MM.1S (cell line): ENCODE measurements at regions not wholly inside any gene's neighbourhood (a gene's known extent, or its start where the extent isn't known, plus 50 kb on each side); places are given as distances from the start of the nearest gene placed in this dataset.

Experiments used
- DNase-seq: peaks from one replicate; pipeline ENCODE4 v3.0.0-alpha.2; 2015
- H2AFZ ChIP-seq: fragments of 300-600 bp; sonication (generic); 2 replicates; pipeline ENCODE4 v1.6.0; 2016; ENCODE audit warnings: antibody characterized with exemption, low read length
- H3F3A ChIP-seq: fragments of 300-600 bp; sonication (generic); 2 replicates; pipeline ENCODE4 v1.6.1; 2016; ENCODE audit warnings: mild to moderate bottlenecking, antibody characterized with exemption, low read length, moderate library complexity, mixed read lengths; ENCODE audit not compliant: insufficient read depth
- H3K27ac ChIP-seq: fragments of 300-600 bp; sonication (generic); 2 replicates; pipeline ENCODE4 v1.5.1; 2016; ENCODE audit warnings: mild to moderate bottlenecking, low read length
- H3K27me3 ChIP-seq: fragments of 300-600 bp; sonication (generic); replicated peaks from 2 replicates; pipeline ENCODE4 v1.6.0; 2016; ENCODE audit warnings: low read length; ENCODE audit not compliant: insufficient read depth
- H3K36me3 ChIP-seq: fragments of 300-600 bp; sonication (generic); replicated peaks from 2 replicates; pipeline ENCODE4 v1.6.1; 2016; ENCODE audit warnings: mild to moderate bottlenecking, low read length, mixed read lengths; ENCODE audit not compliant: insufficient read depth
- H3K4me1 ChIP-seq: fragments of 300-600 bp; sonication (generic); 2 replicates; pipeline ENCODE4 v1.6.1; 2016; ENCODE audit warnings: low read length, mixed read lengths
- H3K4me2 ChIP-seq: fragments of 300-600 bp; sonication (generic); 2 replicates; pipeline ENCODE4 v1.6.0; 2016; ENCODE audit warnings: low read depth, low read length
- H3K4me3 ChIP-seq: fragments of 300-600 bp; sonication (generic); 2 replicates; pipeline ENCODE4 v1.5.1; 2016; ENCODE audit warnings: low read length, mixed read lengths
- H3K79me2 ChIP-seq: fragments of 300-600 bp; sonication (generic); 2 replicates; pipeline ENCODE4 v1.6.1; 2016; ENCODE audit warnings: mixed run types, low read length, mixed read lengths
- H3K9ac ChIP-seq: fragments of 300-600 bp; sonication (generic); 2 replicates; pipeline ENCODE4 v1.6.1; 2016; ENCODE audit warnings: low read length, mixed read lengths
- H3K9me2 ChIP-seq: fragments of 300-600 bp; sonication (generic); replicated peaks from 2 replicates; pipeline ENCODE4 v1.6.1; 2016; ENCODE audit warnings: mild to moderate bottlenecking, low read length, mixed read lengths; ENCODE audit not compliant: insufficient read depth
- H3K9me3 ChIP-seq: fragments of 300-600 bp; sonication (generic); replicated peaks from 2 replicates; pipeline ENCODE4 v1.6.1; 2016; ENCODE audit warnings: mild to moderate bottlenecking, low read length, mixed read lengths; ENCODE audit not compliant: insufficient read depth
- H4K20me1 ChIP-seq: fragments of 300-600 bp; sonication (generic); 2 replicates; pipeline ENCODE4 v1.6.1; 2016; ENCODE audit warnings: mild to moderate bottlenecking, low read length, moderate library complexity, mixed read lengths; ENCODE audit not compliant: insufficient read depth
- CTCF ChIP-seq: fragments of 300-600 bp; sonication (generic); IDR thresholded peaks from 2 replicates; pipeline ENCODE4 v1.5.1; 2016; ENCODE audit warnings: antibody characterized with exemption, low read length, mixed read lengths
- EZH2 ChIP-seq: fragments of 300-600 bp; sonication (generic); optimal IDR thresholded peaks from 2 replicates; pipeline ENCODE3; 2017; ENCODE audit warnings: low read depth, mild to moderate bottlenecking, antibody characterized with exemption, low read length, mixed read lengths
- EZH2phosphoT487 ChIP-seq: fragments of 300-600 bp; sonication (generic); IDR thresholded peaks from 2 replicates; pipeline ENCODE4 v1.6.1; 2018; ENCODE audit warnings: antibody characterized with exemption, low read length

DNA sequence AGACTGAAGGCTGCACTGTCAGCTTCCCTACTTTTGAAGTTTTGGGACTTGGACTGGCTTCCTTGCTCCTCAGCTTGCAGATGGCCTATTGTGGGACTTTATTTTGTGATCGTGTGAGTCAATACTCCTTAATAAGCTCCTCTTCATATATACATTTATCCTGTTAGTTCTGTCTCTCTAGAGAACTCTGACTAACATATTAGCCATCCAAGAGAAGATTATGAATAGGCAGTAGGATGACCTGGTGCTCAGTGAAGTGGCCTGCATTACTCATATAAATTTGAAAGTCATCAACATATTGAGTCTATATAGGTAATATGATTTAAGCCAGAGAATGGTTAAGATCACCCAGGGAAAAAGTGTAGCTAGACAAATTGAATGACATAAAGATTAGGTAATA is 136.3 kb upstream of the UFM1 start:
- no peak overlapping the region for H2AFZ ChIP-seq
- H3K36me3 ChIP-seq: no peaks in the 10 kb centered on the region
- H3K4me3 ChIP-seq: no peak overlapping the region
- no peaks in the 10 kb centered on the region for H3K9me2 ChIP-seq
- no peaks in the 10 kb centered on the region for H3F3A ChIP-seq
- TF ChIP-seq EZH2 (no peak), EZH2phosphoT487 (no peak), CTCF (no peak)
- no peak overlapping the region for H3K4me2 ChIP-seq
- no peak for DNase-seq
- no peaks in the 10 kb centered on the region for H3K9me3 ChIP-seq
- H3K4me1 ChIP-seq: no peaks in the 10 kb centered on the region
- H3K9ac ChIP-seq: no peak overlapping the region
- H4K20me1 ChIP-seq: no peaks in the 10 kb centered on the region
- no peaks in the 10 kb centered on the region for H3K27me3 ChIP-seq
- H3K27ac ChIP-seq: no peak overlapping the region
- no peaks in the 10 kb centered on the region for H3K79me2 ChIP-seq

- Histone ChIP-seq H2AFZ (no peak overlapping the region), H3K9ac (no peak overlapping the region), H3K4me1 (no peaks in the 10 kb centered on the region), H3K27ac (no peak overlapping the region), H4K20me1 (no peaks in the 10 kb centered on the region), H3K4me3 (no peak overlapping the region), H3K9me3 (no peaks in the 10 kb centered on the region), H3K36me3 (no peaks in the 10 kb centered on the region), H3K27me3 (no peaks in the 10 kb centered on the region), H3K79me2 (no peaks in the 10 kb centered on the region), H3K4me2 (no peak overlapping the region), H3K9me2 (no peaks in the 10 kb centered on the region), H3F3A (no peaks in the 10 kb centered on the region)
- no peak for DNase-seq
- TF ChIP-seq EZH2phosphoT487 (no peak), CTCF (no peak), EZH2 (no peak)
These were observed 138.6 kb upstream of the UFM1 start for GRCh38 chr13:38210928-38211596.

GRCh38 chr13:38204556-38204955 is 145.1 kb upstream of the UFM1 start:
- Histone ChIP-seq H3K9ac (no peak overlapping the region), H3K9me3 (no peaks in the 10 kb centered on the region), H3K4me2 (no peak overlapping the region), H2AFZ (no peak overlapping the region), H3K4me3 (no peak overlapping the region), H3K79me2 (no peaks in the 10 kb centered on the region), H3K4me1 (no peaks in the 10 kb centered on the region), H3K9me2 (no peaks in the 10 kb centered on the region), H3K27me3 (no peaks in the 10 kb centered on the region), H3K36me3 (no peaks in the 10 kb centered on the region), H3K27ac (no peak overlapping the region), H3F3A (no peaks in the 10 kb centered on the region), H4K20me1 (no peaks in the 10 kb centered on the region)
- TF ChIP-seq EZH2: no peak
- no peak for TF ChIP-seq CTCF
- no peak for TF ChIP-seq EZH2phosphoT487
- no peak for DNase-seq
